ENCODE measurements at regions not wholly inside any gene's neighbourhood (a gene's known extent, or its start where the extent isn't known, plus 50 kb on each side); places are given as distances from the start of the nearest gene placed in this dataset.

DNA sequence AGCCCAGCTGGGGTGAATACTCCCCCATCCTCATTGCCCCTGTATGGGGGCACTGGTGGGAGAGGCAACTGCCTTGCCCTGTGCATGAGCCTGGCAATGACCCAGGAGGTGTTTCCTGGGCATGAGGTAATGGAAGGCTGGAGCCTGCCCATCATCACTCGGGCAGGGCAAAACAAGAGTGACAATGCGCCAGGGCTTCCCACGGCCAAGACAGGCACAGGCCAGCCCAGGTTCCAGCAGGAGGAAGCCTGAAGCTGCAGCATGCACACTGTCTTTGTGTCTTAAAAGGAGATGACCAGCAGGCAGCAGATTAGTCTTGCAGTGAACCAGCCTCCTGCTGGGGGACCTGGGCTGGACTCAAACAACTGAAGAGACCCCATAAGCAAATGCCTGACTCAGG is 92.2 kb upstream of the SMIM23 start:
- DNase-seq = no peak

- DNase-seq = no peak
Observed at GRCh38 chr5:171695804-171696203, 89.8 kb upstream of the SMIM23 start.

DNA sequence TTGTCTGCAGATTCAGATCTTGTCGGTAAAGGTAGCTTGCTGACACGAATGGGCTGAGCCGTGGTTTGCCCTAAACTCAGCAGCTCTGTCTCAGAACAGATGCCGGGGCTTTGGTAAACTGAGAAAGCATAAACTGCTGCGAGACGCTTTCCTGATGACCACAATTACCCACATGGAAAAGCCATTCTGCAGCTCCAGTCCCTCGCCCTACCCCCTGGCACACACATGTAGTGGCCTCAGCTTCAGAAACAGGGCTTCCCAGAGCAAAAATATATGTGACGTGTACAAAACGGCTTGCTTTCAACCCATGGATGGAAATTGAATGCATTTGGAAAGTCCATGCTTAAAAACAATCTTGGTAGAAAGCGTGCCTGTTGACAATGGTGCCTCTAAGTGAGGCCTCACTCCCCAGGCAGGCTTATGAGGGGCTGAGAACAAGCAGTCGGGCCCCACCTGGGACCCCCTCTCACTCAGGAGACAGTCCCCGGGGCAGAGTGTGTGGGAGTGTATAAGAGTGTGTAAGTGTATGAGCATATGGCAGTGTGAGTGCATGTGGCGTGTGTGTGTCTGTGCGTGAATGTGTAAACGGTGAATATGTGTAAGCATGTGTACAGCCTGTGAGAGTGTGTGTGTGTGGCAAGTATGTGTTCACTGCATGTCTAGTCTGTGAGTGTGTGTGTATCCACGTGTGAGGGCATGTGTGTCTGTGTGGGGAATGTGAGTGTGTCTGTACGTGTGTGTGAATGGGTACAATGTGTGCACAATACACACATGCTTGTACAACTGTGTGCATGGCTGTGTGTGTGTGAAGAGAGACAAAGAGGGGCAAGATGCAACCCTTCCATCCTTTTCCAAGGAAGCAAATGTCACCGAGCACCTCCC is 88.2 kb upstream of the SMIM23 start:
- DNase-seq = no peak

DNA sequence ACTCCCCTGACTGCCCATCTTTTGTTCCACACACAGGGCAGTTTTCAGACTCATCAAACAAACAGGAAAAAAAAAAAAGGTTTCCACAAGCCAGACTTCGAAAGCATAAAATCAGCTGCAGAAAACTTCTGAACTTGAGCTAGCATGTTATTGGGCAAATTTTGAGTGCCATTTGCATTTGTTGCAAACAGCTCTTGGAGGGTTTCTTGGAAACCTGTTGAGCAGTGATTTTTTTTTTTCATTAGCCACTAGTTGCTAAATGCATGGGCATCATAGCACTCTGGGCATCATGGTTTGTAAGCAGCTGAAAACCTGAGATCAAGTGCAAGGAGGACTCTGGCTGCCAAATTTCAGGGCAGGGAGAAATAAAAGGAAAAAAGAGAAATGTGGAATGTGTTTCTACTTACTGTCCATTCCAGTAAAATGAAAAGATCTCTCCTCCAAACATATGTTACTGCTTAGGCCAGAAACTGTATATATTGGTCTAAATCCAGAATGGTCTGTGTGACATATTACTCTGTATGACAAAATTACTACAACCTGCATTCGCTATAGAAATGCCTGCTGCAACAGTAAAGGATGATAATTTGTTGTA is 85.2 kb upstream of the SMIM23 start:
- DNase-seq = no peak

GRCh38 chr5:171701100-171701541 is 84.5 kb upstream of the SMIM23 start:
- DNase-seq = no peak

DNA sequence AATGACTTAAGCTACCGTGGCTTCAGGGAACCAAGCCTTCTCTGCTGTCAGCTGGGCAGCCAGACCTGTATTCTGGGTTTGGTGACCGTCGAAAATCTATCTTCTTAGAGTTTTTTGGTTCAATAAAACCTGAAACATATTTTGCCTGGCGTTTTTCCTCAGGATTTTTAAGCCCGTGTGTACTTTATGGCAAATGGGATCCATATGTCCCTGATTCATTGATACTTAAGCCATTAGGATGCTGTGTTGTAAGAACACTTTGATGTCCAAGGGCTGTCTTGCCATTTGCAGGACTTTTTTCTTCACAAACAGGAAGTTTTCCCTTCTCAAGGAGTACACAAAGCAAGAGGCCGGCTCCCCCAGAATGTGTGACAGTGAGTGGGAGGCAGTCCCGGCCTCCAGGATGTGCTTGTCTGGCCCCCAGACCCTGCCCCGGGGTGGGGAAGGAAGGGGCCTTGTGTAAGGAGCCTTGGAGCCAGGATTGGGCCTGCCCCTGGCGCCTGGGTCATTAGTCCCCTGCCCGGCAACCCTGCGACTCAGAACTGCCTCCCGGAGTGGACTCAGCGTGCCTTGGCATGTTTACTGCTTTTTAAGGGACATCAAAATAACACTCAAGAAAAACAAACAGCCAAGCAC is 83.4 kb upstream of the SMIM23 start:
- DNase-seq = no peak

DNA sequence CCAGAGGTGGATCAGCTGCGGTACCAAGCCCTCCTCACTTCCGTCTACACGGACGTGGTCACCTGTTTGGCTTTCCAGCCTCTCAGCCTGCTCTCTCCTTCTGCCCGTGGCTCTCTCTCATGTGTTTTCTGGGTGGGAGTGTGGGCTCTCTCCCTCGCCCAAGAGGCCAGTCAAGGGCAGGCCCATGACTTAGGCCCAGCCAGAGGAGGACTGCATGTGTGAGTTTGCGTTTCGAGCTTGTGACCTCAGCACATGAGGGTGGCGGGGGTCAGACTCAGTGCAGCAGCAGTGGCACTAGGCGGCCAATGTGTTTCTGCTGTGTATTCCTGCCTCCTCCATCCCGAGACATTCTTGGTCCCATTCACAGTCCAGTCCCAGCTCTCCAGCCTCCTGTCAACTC is 82.5 kb upstream of the SMIM23 start:
- no peak for DNase-seq

DNA sequence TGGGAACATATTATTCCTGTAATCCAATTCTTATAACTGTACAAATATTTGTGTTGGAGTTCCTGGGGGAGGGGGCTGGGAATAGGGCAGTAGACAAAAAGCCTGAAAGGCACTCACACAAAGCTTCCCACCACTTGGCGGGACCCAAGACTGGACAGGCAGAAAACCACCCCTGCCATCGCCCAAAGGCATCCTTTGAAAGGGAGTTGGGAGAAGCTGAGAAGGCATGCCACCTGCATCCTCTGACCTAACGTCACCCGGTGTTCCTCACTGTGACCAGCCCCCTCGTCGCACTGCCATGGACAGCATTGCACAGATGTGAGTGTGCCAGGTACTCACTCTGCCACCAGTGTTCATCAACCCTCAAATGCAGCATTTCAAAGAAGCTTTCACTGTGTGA is 80.6 kb upstream of the SMIM23 start:
- DNase-seq = no peak

DNA sequence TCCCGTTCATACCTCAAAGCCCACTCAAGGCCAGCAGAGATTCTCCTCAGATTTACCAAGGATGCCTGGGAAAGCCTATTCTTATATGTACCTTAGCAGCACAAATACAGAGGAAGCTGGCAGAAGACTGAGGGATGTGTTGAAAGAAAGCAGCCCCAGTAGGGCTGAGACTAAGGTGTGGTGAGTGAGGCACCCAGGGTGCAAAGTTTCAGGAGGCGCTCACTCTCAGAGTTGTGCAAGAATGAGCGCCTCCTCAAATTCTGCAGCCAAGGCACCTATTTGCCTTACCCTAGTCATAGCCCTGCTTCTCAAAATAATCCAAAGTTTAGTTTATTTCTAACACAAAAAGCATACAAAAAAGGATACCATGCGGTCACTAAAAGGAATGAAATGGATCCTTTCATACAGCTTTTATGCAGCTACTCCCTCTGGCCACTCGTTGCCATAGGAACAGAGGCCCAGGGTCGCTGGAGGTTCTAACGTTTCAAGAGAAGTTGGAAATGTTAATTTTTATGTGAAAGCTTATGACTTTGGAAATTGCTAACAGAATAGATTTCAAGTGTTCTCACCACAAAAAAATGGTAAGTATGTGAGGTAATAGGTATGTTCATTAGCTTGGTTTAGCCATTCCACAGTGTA is 79.7 kb upstream of the SMIM23 start:
- DNase-seq = no peak

DNA sequence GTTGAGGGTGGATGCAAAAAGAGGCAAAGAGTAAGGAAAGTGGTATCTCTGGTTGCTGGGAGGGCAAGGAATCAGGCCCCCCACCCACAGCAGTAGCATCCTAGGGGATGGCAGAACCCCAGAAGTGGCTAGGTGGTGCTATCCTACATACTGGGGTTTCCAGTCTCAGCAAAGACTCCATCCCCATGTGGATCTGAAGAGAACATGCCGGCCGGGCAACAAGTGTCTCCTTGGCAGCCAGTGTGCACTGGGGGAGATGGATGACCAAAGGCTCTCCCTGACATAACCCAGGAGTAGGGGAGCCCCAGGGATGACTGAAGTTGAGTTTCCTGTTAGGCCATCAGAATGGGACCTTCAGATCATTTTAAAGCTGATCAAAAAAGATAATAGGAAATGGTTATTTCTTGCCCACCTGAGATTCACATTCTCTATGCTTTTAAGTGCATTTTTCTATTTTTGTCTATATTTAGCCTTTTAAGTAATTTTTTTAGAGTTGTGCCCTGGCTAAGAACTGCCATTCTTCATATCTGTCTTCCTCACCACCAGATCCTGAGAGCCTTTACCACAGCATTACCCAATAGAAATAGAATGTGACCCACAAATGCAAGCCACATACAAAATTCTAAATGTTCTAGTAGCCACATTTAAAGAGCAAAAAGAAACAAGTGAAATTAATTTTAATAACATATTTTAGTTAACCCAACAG is 78.7 kb upstream of the SMIM23 start:
- no peak for DNase-seq

DNA sequence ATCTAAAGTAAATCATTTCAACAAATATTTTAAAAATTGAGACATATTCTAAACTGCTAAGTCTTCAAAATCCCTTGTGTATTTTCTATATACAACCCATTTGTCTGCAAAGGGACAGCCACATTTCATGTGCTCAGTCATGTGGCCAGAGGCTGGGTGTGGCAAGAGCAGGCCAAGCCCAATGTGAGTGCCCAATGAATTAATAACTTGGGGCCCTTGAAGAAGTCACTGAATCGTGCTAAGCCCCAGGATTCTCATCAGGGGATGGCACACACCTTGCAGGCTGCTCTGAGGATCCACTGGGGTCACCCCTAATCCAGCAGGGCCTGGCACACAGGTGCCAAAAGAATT is 78.2 kb upstream of the SMIM23 start:
- no peak for DNase-seq

GRCh38 chr5:171709930-171710329 is 75.7 kb upstream of the SMIM23 start:
- no peak for DNase-seq

DNA sequence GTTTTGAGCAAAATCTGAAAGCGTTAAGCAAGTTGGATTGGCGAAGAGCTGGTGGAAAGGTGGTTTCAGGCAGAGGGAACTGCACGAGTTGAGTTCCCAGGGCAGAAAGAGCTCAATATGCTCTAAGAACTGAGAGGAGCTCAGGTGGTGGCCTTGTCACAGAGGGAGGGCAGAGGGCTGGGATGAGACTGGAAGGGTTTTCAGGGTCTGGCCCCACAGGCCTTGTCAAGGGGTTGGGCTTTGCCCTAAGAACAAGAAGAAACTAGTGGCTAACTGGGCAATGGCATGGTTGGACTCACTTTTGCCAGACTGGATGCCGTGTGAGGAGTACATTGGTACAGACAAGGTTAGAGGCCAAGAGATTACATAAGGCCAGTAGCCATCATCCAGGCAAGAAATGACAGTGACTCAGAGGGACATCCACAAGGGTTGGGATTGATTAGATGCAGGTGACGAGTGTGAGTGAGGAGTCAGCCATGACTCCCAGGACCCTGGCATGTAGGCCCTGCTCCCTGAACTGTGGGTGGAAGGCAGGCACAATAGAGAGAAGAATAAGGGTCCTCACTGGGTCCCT is 75.1 kb upstream of the SMIM23 start:
- DNase-seq = no peak

GRCh38 chr5:171711571-171711970 is 74.0 kb upstream of the SMIM23 start:
- DNase-seq = no peak

DNA sequence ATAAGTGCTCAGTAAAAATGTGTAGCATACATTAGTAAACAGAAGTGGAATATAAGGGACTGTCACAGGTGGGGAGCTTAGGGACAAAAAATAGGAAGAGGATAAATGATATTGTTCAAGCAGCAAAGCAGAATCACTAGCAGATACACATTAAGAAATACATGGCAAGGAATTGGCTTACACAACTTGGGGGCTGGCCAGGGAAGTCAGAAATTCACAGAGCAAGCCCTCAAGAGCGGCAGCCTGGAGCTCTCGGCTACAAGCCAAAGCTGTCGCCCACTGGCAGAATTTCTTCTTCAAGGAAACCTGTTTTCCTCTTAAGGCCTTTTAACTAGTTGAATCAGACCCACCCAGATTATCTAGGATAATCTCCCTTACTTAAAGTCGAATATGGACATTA is 73.0 kb upstream of the SMIM23 start:
- DNase-seq = no peak

DNA sequence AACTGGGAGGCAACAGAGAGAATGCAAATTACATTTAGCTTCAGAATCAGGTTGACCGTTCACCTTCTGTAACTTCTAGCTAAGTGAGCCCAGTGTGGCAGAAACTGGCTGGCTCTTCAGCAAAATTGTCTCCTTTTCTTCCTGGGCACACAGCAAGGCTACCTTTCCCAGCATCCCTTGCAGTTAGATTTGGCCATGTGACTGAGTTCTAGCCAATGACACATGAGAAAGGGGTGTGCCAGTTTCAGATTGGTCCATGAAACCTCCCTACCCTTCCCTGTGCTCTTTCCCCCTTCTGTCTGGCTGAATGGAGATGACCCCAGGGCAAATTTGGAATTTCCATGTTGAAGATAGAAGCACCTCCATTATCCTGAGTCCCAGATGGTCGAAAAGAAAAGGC is 72.5 kb upstream of the SMIM23 start:
- no peak for DNase-seq

- DNase-seq = no peak
Observed at GRCh38 chr5:171714261-171714660, 71.4 kb upstream of the SMIM23 start.

- DNase-seq = no peak
Observed at GRCh38 chr5:171714851-171715250, 70.8 kb upstream of the SMIM23 start.

DNA sequence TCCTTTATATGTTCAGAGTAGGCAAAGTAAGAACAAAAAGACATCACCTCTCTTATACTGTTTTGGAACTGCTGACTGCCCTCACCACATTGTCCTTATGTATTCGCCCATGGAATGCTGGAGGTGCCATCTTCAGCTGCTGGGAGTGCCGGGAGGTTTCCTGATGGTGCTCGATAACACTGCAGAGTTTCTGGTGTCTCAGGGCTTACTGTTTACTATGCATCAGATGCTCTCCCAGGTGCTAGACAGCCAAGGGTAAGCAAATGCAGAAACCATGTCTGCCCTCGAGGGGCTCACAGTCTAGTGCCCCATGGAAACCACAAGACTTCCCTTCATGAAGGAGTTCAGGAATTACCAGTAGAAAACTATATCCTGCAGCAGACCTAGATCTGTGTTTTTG is 70.1 kb upstream of the SMIM23 start:
- DNase-seq = no peak

- no peak for DNase-seq
Observed at GRCh38 chr5:171720086-171720485, 65.5 kb upstream of the SMIM23 start.

GRCh38 chr5:171721464-171721863 is 64.2 kb upstream of the SMIM23 start:
- no peak for DNase-seq

- no peak for DNase-seq
Observed at GRCh38 chr5:171724468-171725204, 61.0 kb upstream of the SMIM23 start.
